ENCODE measurements at regions not wholly inside any gene's neighbourhood (a gene's known extent, or its start where the extent isn't known, plus 50 kb on each side); places are given as distances from the start of the nearest gene placed in this dataset.

GRCh38 chr16:25449802-25450201, 192.2 kb upstream of the ZKSCAN2 start:
- Histone ChIP-seq H3K4me3 (replicated peaks in 1 of 4; ENCODE audit: control extremely low read depth in 1 of 4, insufficient read depth in 1 of 4, low read depth in 3 of 4, low read length in 4 of 4) (no peak overlapping the region), H3K27me3 (ENCODE audit: control insufficient read depth, insufficient read depth, low read length) (no peaks in the 10 kb centered on the region), H3K9me3 (ENCODE audit: control insufficient read depth, insufficient read depth, low read depth, low read length) (no peaks in the 10 kb centered on the region), H3K27ac (ENCODE audit: insufficient read depth, low read length) (no peak overlapping the region), H3K9ac (ENCODE audit: insufficient read depth, low read length) (no peak overlapping the region), H3K79me2 (ENCODE audit: control insufficient read depth, insufficient read depth, low read length) (no peaks in the 10 kb centered on the region), H2AFZ (ENCODE audit: low read length) (no peak overlapping the region), H3K4me1 (ENCODE audit: control insufficient read depth, extremely low read depth, insufficient read depth, low read length) (no peaks in the 10 kb centered on the region), H4K20me1 (ENCODE audit: control insufficient read depth, extremely low read depth, insufficient read depth, low read length) (no peaks in the 10 kb centered on the region), H3K4me2 (ENCODE audit: extremely low read depth, insufficient read depth, low read length) (no peak overlapping the region), H3K36me3 (ENCODE audit: control insufficient read depth, insufficient read depth, low read length) (no peaks in the 10 kb centered on the region)
- no peak for DNase-seq (ENCODE audit: low read depth in 2 of 2)
- no peak for TF ChIP-seq CTCF (conservative IDR thresholded peaks at IDR 0.05 in 1 of 2, IDR thresholded peaks at IDR 0.05 in 1 of 2; ENCODE audit: low read depth in 1 of 2, low read length in 2 of 2)
- no peak for TF ChIP-seq EZH2 (IDR thresholded peaks at IDR 0.05; ENCODE audit: low read length, missing control alignments)

- no peak for TF ChIP-seq EZH2 (IDR thresholded peaks at IDR 0.05; ENCODE audit: low read length, missing control alignments)
- no peak for TF ChIP-seq CTCF (conservative IDR thresholded peaks at IDR 0.05 in 1 of 2, IDR thresholded peaks at IDR 0.05 in 1 of 2; ENCODE audit: low read depth in 1 of 2, low read length in 2 of 2)
- Histone ChIP-seq H3K79me2 (ENCODE audit: control insufficient read depth, insufficient read depth, low read length) (no peaks in the 10 kb centered on the region), H3K36me3 (ENCODE audit: control insufficient read depth, insufficient read depth, low read length) (no peaks in the 10 kb centered on the region), H4K20me1 (ENCODE audit: control insufficient read depth, extremely low read depth, insufficient read depth, low read length) (no peaks in the 10 kb centered on the region), H3K27ac (ENCODE audit: insufficient read depth, low read length) (no peak overlapping the region), H3K4me3 (replicated peaks in 1 of 4; ENCODE audit: control extremely low read depth in 1 of 4, insufficient read depth in 1 of 4, low read depth in 3 of 4, low read length in 4 of 4) (no peak overlapping the region), H2AFZ (ENCODE audit: low read length) (no peak overlapping the region), H3K9me3 (ENCODE audit: control insufficient read depth, insufficient read depth, low read depth, low read length) (no peaks in the 10 kb centered on the region), H3K4me2 (ENCODE audit: extremely low read depth, insufficient read depth, low read length) (no peak overlapping the region), H3K9ac (ENCODE audit: insufficient read depth, low read length) (no peak overlapping the region), H3K27me3 (ENCODE audit: control insufficient read depth, insufficient read depth, low read length) (no peaks in the 10 kb centered on the region), H3K4me1 (ENCODE audit: control insufficient read depth, extremely low read depth, insufficient read depth, low read length) (no peaks in the 10 kb centered on the region)
- no peak for DNase-seq (ENCODE audit: low read depth in 2 of 2)
These were observed 186.3 kb upstream of the ZKSCAN2 start for GRCh38 chr16:25443994-25444393.

GRCh38 chr16:25434064-25434463, 176.4 kb upstream of the ZKSCAN2 start:
- no peaks in the 10 kb centered on the region for H4K20me1 ChIP-seq (ENCODE audit: control insufficient read depth, extremely low read depth, insufficient read depth, low read length)
- no peaks in the 10 kb centered on the region for H3K9me3 ChIP-seq (ENCODE audit: control insufficient read depth, insufficient read depth, low read depth, low read length)
- H3K27ac ChIP-seq (ENCODE audit: insufficient read depth, low read length) = no peak overlapping the region
- H3K4me3 ChIP-seq (replicated peaks in 1 of 4; ENCODE audit: control extremely low read depth in 1 of 4, insufficient read depth in 1 of 4, low read depth in 3 of 4, low read length in 4 of 4) = no peak overlapping the region
- no peaks in the 10 kb centered on the region for H3K36me3 ChIP-seq (ENCODE audit: control insufficient read depth, insufficient read depth, low read length)
- no peaks in the 10 kb centered on the region for H3K27me3 ChIP-seq (ENCODE audit: control insufficient read depth, insufficient read depth, low read length)
- H3K79me2 ChIP-seq (ENCODE audit: control insufficient read depth, insufficient read depth, low read length) = no peaks in the 10 kb centered on the region
- H3K9ac ChIP-seq (ENCODE audit: insufficient read depth, low read length) = no peak overlapping the region
- DNase-seq (ENCODE audit: low read depth in 2 of 2) = no peak
- no peak overlapping the region for H3K4me2 ChIP-seq (ENCODE audit: extremely low read depth, insufficient read depth, low read length)
- no peak for TF ChIP-seq CTCF (conservative IDR thresholded peaks at IDR 0.05 in 1 of 2, IDR thresholded peaks at IDR 0.05 in 1 of 2; ENCODE audit: low read depth in 1 of 2, low read length in 2 of 2)
- TF ChIP-seq EZH2 (IDR thresholded peaks at IDR 0.05; ENCODE audit: low read length, missing control alignments) = no peak
- no peaks in the 10 kb centered on the region for H3K4me1 ChIP-seq (ENCODE audit: control insufficient read depth, extremely low read depth, insufficient read depth, low read length)
- H2AFZ ChIP-seq (ENCODE audit: low read length) = no peak overlapping the region

Measured in fibroblast of lung (primary cell).